ENCODE measurements at regions not wholly inside any gene's neighbourhood (a gene's known extent, or its start where the extent isn't known, plus 50 kb on each side); places are given as distances from the start of the nearest gene placed in this dataset.

DNA sequence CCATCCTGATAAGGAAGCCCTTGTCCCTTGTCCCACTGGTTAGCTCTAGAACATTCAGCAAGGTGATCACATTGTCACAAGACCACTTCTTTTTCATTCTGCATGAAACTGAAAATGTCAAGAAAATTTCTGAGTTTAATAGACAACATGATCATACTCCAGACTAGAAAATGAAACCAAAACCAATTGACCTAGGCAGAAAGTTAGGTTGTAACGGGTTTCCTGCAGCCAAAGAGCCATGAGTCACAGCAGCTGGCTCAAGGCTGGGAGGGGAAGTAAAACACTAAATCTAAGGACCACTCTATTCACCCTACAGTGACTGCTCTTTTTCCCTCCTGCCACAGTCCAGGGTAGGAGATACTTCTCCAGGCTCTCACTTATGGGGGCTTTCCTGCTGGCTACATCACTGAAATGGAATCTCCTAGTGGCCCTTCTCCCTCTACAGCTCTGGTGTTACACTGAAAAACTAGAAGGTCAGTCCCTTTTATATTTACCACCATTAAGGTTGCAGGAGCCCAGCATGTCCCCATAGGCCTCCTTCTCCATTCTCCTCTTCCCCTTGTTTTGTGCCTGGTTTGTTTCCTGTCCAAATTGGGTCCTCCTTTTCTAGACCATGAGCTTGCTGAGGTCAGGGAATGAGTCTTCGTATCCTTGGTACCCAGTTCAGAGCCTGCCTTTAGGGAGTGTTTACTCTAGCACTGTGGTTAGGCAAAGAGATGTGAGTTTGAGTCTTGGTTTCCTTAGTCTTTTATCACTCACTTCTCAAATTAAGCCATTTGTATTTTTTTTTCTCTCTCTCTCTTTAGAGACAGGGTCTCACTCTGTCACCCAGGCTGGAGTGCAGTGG is 236.5 kb upstream of the JUN start:
- no peaks in the 10 kb centered on the region for H3K27me3 ChIP-seq (replicated peaks; ENCODE audit: insufficient read depth, low read depth, low read length, poor library complexity)
- peaks cover 6% of the 10 kb centered on the region for H3K4me1 ChIP-seq (ENCODE audit: insufficient read depth, low read length, poor library complexity, severe bottlenecking)
- CTCF ChIA-PET, result no interaction called here
- POLR2A ChIA-PET (ENCODE audit: low non-redundant PET), result no interaction called here
- intact Hi-C loops (cut with micrococcal nuclease; ENCODE audit: unreplicated experiment), result no loop called here
- TF ChIP-seq, protein P1, sequence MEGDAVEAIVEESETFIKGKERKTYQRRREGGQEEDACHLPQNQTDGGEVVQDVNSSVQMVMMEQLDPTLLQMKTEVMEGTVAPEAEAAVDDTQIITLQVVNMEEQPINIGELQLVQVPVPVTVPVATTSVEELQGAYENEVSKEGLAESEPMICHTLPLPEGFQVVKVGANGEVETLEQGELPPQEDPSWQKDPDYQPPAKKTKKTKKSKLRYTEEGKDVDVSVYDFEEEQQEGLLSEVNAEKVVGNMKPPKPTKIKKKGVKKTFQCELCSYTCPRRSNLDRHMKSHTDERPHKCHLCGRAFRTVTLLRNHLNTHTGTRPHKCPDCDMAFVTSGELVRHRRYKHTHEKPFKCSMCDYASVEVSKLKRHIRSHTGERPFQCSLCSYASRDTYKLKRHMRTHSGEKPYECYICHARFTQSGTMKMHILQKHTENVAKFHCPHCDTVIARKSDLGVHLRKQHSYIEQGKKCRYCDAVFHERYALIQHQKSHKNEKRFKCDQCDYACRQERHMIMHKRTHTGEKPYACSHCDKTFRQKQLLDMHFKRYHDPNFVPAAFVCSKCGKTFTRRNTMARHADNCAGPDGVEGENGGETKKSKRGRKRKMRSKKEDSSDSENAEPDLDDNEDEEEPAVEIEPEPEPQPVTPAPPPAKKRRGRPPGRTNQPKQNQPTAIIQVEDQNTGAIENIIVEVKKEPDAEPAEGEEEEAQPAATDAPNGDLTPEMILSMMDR (conservative IDR thresholded peaks at IDR 0.05; ENCODE audit: low read depth, low read length), result no peak
- no peak for TF ChIP-seq EZH2 (IDR thresholded peaks at IDR 0.05; ENCODE audit: borderline replicate concordance, low read depth, low read length, poor library complexity, severe bottlenecking)
- BruUV-seq (replicated peaks), result no TSS peak
- peak; percentile 45 for DNase-seq (ENCODE audit: low spot score)
- H3K36me3 ChIP-seq (ENCODE audit: insufficient read depth, low read length, poor library complexity, severe bottlenecking), result no peaks in the 10 kb centered on the region
- H3K4me3 ChIP-seq (ENCODE audit: low read depth, low read length, poor library complexity, severe bottlenecking), result no peak overlapping the region
- H3K9me3 ChIP-seq (ENCODE audit: low read depth, low read length, poor library complexity, severe bottlenecking), result no peaks in the 10 kb centered on the region
- no peak overlapping the region for H3K27ac ChIP-seq (ENCODE audit: low read depth, low read length, poor library complexity, severe bottlenecking)

DNA sequence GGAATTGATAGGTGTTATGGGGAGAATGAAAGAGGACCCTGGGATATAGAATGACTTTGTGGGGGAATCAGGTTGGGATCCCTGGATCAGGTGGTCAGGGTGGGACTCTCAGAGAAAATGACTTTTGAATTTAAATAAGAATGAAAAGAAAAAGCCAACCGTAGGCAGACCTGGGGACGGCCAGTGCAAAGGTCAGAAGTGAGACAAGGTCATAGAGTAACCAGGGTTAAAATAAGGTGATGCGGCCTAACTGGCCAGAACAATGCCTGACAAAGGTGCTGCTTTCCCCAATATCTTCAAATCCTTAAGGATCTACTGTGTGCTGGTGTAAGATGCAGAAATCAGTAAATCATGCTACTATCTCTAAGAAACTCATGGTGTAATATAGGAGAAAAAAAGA is 238.4 kb upstream of the JUN start:
- CTCF ChIA-PET, result no interaction called here

DNA sequence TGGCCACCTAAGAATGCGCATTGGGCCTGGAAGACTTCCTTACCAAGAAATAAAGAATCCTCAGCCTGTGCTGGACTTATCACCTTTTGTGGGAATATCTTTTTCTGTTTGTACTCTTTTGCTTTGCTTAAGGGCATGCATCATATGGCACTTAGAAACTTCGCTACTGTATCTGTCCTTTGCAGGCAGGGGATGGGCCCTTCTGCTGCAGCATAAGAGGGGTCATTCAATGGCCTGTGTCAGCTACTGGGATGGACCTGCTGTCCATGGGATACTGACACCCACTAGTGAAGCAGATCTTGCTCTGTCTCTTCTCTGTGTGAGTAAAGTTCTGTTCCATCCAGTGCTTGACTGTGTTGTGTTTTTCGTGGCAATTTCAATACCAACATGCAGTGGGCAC is 239.0 kb upstream of the JUN start:
- no peak for DNase-seq (ENCODE audit: low spot score)
- intact Hi-C loops (cut with micrococcal nuclease; ENCODE audit: unreplicated experiment), result no loop called here
- Histone ChIP-seq H3K27me3 (replicated peaks; ENCODE audit: insufficient read depth, low read depth, low read length, poor library complexity) (no peaks in the 10 kb centered on the region), H3K27ac (ENCODE audit: low read depth, low read length, poor library complexity, severe bottlenecking) (no peak overlapping the region), H3K4me3 (ENCODE audit: low read depth, low read length, poor library complexity, severe bottlenecking) (no peak overlapping the region), H3K4me1 (ENCODE audit: insufficient read depth, low read length, poor library complexity, severe bottlenecking) (peaks cover 6% of the 10 kb centered on the region), H3K36me3 (ENCODE audit: insufficient read depth, low read length, poor library complexity, severe bottlenecking) (no peaks in the 10 kb centered on the region), H3K9me3 (ENCODE audit: low read depth, low read length, poor library complexity, severe bottlenecking) (no peaks in the 10 kb centered on the region)
- ChIA-PET POLR2A (ENCODE audit: low non-redundant PET) (no interaction called here), CTCF (no interaction called here)
- no TSS peak for BruUV-seq (replicated peaks)
- TF ChIP-seq, protein P1 (conservative IDR thresholded peaks at IDR 0.05; ENCODE audit: low read depth, low read length), result no peak
- no peak for TF ChIP-seq EZH2 (IDR thresholded peaks at IDR 0.05; ENCODE audit: borderline replicate concordance, low read depth, low read length, poor library complexity, severe bottlenecking)

More for the DNA sequence above, 238.4 kb upstream of the JUN start:
- BruUV-seq (replicated peaks), result no TSS peak
- no peaks in the 10 kb centered on the region for H3K36me3 ChIP-seq (ENCODE audit: insufficient read depth, low read length, poor library complexity, severe bottlenecking)
- no peak for DNase-seq (ENCODE audit: low spot score)
- no peaks in the 10 kb centered on the region for H3K27me3 ChIP-seq (replicated peaks; ENCODE audit: insufficient read depth, low read depth, low read length, poor library complexity)
- intact Hi-C loops (cut with micrococcal nuclease; ENCODE audit: unreplicated experiment), result no loop called here
- no peaks in the 10 kb centered on the region for H3K9me3 ChIP-seq (ENCODE audit: low read depth, low read length, poor library complexity, severe bottlenecking)
- TF ChIP-seq, protein P1 (conservative IDR thresholded peaks at IDR 0.05; ENCODE audit: low read depth, low read length), result no peak
- TF ChIP-seq EZH2 (IDR thresholded peaks at IDR 0.05; ENCODE audit: borderline replicate concordance, low read depth, low read length, poor library complexity, severe bottlenecking), result no peak
- H3K4me3 ChIP-seq (ENCODE audit: low read depth, low read length, poor library complexity, severe bottlenecking), result no peak overlapping the region
- H3K4me1 ChIP-seq (ENCODE audit: insufficient read depth, low read length, poor library complexity, severe bottlenecking), result peaks cover 6% of the 10 kb centered on the region
- H3K27ac ChIP-seq (ENCODE audit: low read depth, low read length, poor library complexity, severe bottlenecking), result no peak overlapping the region
- POLR2A ChIA-PET (ENCODE audit: low non-redundant PET), result no interaction called here

Measured in A673 (cell line).